ENCODE measurements at regions not wholly inside any gene's neighbourhood (a gene's known extent, or its start where the extent isn't known, plus 50 kb on each side); places are given as distances from the start of the nearest gene placed in this dataset.

DNA sequence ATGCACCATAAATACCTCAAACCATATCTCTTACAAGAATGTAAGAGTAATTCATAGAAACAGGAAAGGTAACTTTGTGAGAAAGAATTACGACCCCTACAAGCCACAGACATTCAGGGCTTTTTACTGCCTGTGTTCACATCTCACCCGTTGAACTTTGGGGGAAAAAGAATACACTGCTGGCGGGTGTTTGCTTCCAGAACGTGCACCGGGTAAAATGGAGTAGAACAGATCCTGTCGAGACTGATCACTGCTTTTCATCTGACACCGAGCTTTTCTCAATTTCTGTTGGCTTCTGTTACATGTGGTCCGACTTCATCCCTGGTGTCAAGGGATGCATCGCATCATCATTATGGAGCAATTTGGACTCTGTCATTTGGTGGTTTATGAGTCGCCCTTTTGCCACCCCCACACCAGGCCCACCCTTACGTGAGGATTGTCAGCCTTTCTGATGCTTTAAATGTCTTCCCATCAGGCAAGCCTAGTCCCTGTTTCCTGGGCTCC lies 219.2 kb upstream of the ZFP64 start:
- 37% methylated on average over 11 of the region's 11 CpGs for WGBS (ENCODE audit: insufficient coverage, insufficient replicate concordance, low lambda C conversion rate, missing lambda C conversion rate)
- ChIA-PET SMC1A (ENCODE audit: uncharacterized antibody, unreplicated experiment) (no interaction called here), RAD21 (ENCODE audit: unreplicated experiment) (no interaction called here), CTCF (no interaction called here), POLR2A (interaction anchor here (0.6 kb wide), 1 partner anchor 144 kb away, joined by 3 read pairs; no protein-coding TSS in a partner anchor)
- no peak overlapping the region for H2AFZ ChIP-seq (ENCODE audit: control insufficient read depth, low read depth, low read length)
- DNase-seq (ENCODE audit: low read depth, low spot score) (no peak), ATAC-seq (no peak), FAIRE-seq (no peak)
- no peak overlapping the region for H3K4me3 ChIP-seq
- TF ChIP-seq, protein P1, sequence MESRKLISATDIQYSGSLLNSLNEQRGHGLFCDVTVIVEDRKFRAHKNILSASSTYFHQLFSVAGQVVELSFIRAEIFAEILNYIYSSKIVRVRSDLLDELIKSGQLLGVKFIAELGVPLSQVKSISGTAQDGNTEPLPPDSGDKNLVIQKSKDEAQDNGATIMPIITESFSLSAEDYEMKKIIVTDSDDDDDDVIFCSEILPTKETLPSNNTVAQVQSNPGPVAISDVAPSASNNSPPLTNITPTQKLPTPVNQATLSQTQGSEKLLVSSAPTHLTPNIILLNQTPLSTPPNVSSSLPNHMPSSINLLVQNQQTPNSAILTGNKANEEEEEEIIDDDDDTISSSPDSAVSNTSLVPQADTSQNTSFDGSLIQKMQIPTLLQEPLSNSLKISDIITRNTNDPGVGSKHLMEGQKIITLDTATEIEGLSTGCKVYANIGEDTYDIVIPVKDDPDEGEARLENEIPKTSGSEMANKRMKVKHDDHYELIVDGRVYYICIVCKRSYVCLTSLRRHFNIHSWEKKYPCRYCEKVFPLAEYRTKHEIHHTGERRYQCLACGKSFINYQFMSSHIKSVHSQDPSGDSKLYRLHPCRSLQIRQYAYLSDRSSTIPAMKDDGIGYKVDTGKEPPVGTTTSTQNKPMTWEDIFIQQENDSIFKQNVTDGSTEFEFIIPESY (IDR thresholded peaks at IDR 0.05): no peak
- TF ChIP-seq, protein P2, sequence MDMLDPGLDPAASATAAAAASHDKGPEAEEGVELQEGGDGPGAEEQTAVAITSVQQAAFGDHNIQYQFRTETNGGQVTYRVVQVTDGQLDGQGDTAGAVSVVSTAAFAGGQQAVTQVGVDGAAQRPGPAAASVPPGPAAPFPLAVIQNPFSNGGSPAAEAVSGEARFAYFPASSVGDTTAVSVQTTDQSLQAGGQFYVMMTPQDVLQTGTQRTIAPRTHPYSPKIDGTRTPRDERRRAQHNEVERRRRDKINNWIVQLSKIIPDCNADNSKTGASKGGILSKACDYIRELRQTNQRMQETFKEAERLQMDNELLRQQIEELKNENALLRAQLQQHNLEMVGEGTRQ (IDR thresholded peaks at IDR 0.05; ENCODE audit: borderline replicate concordance, low read depth, low read length): no peak
- TF ChIP-seq SUZ12 (IDR thresholded peaks at IDR 0.05; ENCODE audit: unreplicated experiment): no peak
- TF ChIP-seq, protein P3, sequence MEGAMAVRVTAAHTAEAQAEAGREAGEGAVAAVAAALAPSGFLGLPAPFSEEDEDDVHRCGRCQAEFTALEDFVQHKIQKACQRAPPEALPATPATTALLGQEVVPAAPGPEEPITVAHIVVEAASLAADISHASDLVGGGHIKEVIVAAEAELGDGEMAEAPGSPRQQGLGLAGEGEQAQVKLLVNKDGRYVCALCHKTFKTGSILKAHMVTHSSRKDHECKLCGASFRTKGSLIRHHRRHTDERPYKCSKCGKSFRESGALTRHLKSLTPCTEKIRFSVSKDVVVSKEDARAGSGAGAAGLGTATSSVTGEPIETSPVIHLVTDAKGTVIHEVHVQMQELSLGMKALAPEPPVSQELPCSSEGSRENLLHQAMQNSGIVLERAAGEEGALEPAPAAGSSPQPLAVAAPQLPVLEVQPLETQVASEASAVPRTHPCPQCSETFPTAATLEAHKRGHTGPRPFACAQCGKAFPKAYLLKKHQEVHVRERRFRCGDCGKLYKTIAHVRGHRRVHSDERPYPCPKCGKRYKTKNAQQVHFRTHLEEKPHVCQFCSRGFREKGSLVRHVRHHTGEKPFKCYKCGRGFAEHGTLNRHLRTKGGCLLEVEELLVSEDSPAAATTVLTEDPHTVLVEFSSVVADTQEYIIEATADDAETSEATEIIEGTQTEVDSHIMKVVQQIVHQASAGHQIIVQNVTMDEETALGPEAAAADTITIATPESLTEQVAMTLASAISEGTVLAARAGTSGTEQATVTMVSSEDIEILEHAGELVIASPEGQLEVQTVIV (IDR thresholded peaks at IDR 0.05; ENCODE audit: borderline replicate concordance, partially characterized antibody): no peak
- TF ChIP-seq, protein P4, sequence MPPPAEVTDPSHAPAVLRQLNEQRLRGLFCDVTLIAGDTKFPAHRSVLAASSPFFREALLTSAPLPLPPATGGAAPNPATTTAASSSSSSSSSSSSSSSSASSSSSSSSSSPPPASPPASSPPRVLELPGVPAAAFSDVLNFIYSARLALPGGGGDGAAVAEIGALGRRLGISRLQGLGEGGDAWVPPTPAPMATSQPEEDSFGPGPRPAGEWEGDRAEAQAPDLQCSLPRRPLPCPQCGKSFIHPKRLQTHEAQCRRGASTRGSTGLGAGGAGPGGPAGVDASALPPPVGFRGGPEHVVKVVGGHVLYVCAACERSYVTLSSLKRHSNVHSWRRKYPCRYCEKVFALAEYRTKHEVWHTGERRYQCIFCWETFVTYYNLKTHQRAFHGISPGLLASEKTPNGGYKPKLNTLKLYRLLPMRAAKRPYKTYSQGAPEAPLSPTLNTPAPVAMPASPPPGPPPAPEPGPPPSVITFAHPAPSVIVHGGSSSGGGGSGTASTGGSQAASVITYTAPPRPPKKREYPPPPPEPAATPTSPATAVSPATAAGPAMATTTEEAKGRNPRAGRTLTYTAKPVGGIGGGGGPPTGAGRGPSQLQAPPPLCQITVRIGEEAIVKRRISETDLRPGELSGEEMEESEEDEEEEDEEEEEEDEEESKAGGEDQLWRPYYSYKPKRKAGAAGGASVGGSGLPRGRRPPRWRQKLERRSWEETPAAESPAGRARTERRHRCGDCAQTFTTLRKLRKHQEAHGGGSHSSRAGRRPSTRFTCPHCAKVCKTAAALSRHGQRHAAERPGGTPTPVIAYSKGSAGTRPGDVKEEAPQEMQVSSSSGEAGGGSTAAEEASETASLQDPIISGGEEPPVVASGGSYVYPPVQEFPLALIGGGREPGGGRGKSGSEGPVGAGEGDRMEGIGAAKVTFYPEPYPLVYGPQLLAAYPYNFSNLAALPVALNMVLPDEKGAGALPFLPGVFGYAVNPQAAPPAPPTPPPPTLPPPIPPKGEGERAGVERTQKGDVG (CRISPR knock-in tag; IDR thresholded peaks at IDR 0.05): no peak
- no peak for TF ChIP-seq IRF4 (IDR thresholded peaks at IDR 0.05; ENCODE audit: low read depth, low read length)
- TF ChIP-seq IKZF1 (conservative IDR thresholded peaks at IDR 0.05): no peak
- TF ChIP-seq, protein P5, sequence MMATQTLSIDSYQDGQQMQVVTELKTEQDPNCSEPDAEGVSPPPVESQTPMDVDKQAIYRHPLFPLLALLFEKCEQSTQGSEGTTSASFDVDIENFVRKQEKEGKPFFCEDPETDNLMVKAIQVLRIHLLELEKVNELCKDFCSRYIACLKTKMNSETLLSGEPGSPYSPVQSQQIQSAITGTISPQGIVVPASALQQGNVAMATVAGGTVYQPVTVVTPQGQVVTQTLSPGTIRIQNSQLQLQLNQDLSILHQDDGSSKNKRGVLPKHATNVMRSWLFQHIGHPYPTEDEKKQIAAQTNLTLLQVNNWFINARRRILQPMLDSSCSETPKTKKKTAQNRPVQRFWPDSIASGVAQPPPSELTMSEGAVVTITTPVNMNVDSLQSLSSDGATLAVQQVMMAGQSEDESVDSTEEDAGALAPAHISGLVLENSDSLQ (IDR thresholded peaks at IDR 0.05): no peak
- intact Hi-C loops (cut with micrococcal nuclease; ENCODE audit: unreplicated experiment) (no loop called here), in situ Hi-C loops (cut with MboI) (no loop called here)
- no peak overlapping the region for H3K4me2 ChIP-seq (ENCODE audit: control insufficient read depth, insufficient read depth)
- H4K20me1 ChIP-seq (ENCODE audit: control insufficient read depth, insufficient read depth): no peaks in the 10 kb centered on the region
- H3K79me2 ChIP-seq (ENCODE audit: control insufficient read depth, insufficient read depth, low read length): no peaks in the 10 kb centered on the region
- no peaks in the 10 kb centered on the region for H3K27me3 ChIP-seq (replicated peaks in 1 of 2; ENCODE audit: control insufficient read depth in 2 of 2, insufficient read depth in 2 of 2, low read length in 1 of 2)
- no peak overlapping the region for H3K9ac ChIP-seq (ENCODE audit: control insufficient read depth, insufficient read depth, low read length)
- no peaks in the 10 kb centered on the region for H3K36me3 ChIP-seq (ENCODE audit: control insufficient read depth in 2 of 2, insufficient read depth in 2 of 2, low read length in 1 of 2)
- BruUV-seq (replicated peaks): no TSS peak
- H3K4me1 ChIP-seq (ENCODE audit: control insufficient read depth, insufficient read depth, low read length): peaks cover 4% of the 10 kb centered on the region
- no peak overlapping the region for H3K27ac ChIP-seq (ENCODE audit: control insufficient read depth, insufficient read depth)
- H3K9me3 ChIP-seq (replicated peaks; ENCODE audit: control insufficient read depth, insufficient read depth, low read length): no peaks in the 10 kb centered on the region; the same call in 2 of the 3 replicates

All from GM12878 (cell line).